NCI-H1417 (cell line): ENCODE measurements at regions not wholly inside any gene's neighbourhood (a gene's known extent, or its start where the extent isn't known, plus 50 kb on each side); places are given as distances from the start of the nearest gene placed in this dataset.

Source experiments
- DNase-seq, 3 experiments: peaks; one replicate each; lab custom pipeline; 2025; lab: John Stamatoyannopoulos, UW

- no peak for DNase-seq
Observed at GRCh38 chr9:121550041-121550440, 50.4 kb upstream of the GGTA1 start.

GRCh38 chr9:121550569-121551512, 51.2 kb upstream of the GGTA1 start:
- DNase-seq: peak; percentile 44 to 94 (median 91)

GRCh38 chr9:121551985-121552753, 52.5 kb upstream of the GGTA1 start:
- DNase-seq: no peak

- DNase-seq: no peak
Observed at GRCh38 chr9:121556082-121556481, 56.4 kb upstream of the GGTA1 start.

GRCh38 chr9:121556580-121556979, 56.9 kb upstream of the GGTA1 start:
- DNase-seq: no peak

- DNase-seq: no peak
Observed at GRCh38 chr9:121557581-121558447, 58.2 kb upstream of the GGTA1 start.

GRCh38 chr9:121558473-121558872, 58.8 kb upstream of the GGTA1 start:
- no peak for DNase-seq

- no peak for DNase-seq
Observed at GRCh38 chr9:121559183-121559582, 59.5 kb upstream of the GGTA1 start.

GRCh38 chr9:121560921-121561320, 61.3 kb upstream of the GGTA1 start:
- DNase-seq: no peak

GRCh38 chr9:121561385-121562222, 62.0 kb upstream of the GGTA1 start:
- no peak for DNase-seq

GRCh38 chr9:121562301-121562700, 62.7 kb upstream of the GGTA1 start:
- DNase-seq: no peak

GRCh38 chr9:121563425-121563824, 63.8 kb upstream of the GGTA1 start:
- DNase-seq: no peak

- no peak for DNase-seq
Observed at GRCh38 chr9:121563881-121564460, 64.3 kb upstream of the GGTA1 start.

- peak in 2 of 3 experiments; percentile 72 to 82 for DNase-seq
Observed at GRCh38 chr9:121564504-121565260, 65.0 kb upstream of the GGTA1 start.

GRCh38 chr9:121566481-121567465, 67.1 kb upstream of the GGTA1 start:
- no peak for DNase-seq

- peak in 2 of 3 experiments; percentile 37 to 60 for DNase-seq
Observed at GRCh38 chr9:121567500-121568342, 68.1 kb upstream of the GGTA1 start.

- no peak for DNase-seq
Observed at GRCh38 chr9:121568343-121569265, 69.0 kb upstream of the GGTA1 start.
